Fibroblast of villous mesenchyme (primary cell): ENCODE measurements at regions not wholly inside any gene's neighbourhood (a gene's known extent, or its start where the extent isn't known, plus 50 kb on each side); places are given as distances from the start of the nearest gene placed in this dataset.

Experiments
- DNase-seq: peaks from one replicate; pipeline ENCODE4 v3.0.0-alpha.2; 2010; ENCODE audit warnings: low read depth
- H3K4me3 ChIP-seq: 2 replicates; pipeline ENCODE4 v1.5.1; 2011; ENCODE audit warnings: low read depth, mild to moderate bottlenecking, low read length
- TF ChIP-seq, protein P1 (sequence below): IDR thresholded peaks from 2 replicates; pipeline ENCODE4 v1.5.1; 2012; ENCODE audit warnings: low read depth, mild to moderate bottlenecking, low read length; ENCODE audit not compliant: insufficient read depth

GRCh38 chr10:128734734-128735133 lies 608.5 kb upstream of the MKI67 start:
- DNase-seq = no peak
- H3K4me3 ChIP-seq = no peak overlapping the region
- TF ChIP-seq, protein P1, sequence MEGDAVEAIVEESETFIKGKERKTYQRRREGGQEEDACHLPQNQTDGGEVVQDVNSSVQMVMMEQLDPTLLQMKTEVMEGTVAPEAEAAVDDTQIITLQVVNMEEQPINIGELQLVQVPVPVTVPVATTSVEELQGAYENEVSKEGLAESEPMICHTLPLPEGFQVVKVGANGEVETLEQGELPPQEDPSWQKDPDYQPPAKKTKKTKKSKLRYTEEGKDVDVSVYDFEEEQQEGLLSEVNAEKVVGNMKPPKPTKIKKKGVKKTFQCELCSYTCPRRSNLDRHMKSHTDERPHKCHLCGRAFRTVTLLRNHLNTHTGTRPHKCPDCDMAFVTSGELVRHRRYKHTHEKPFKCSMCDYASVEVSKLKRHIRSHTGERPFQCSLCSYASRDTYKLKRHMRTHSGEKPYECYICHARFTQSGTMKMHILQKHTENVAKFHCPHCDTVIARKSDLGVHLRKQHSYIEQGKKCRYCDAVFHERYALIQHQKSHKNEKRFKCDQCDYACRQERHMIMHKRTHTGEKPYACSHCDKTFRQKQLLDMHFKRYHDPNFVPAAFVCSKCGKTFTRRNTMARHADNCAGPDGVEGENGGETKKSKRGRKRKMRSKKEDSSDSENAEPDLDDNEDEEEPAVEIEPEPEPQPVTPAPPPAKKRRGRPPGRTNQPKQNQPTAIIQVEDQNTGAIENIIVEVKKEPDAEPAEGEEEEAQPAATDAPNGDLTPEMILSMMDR = no peak

GRCh38 chr10:128735996-128736395 lies 609.8 kb upstream of the MKI67 start:
- TF ChIP-seq, protein P1 = no peak
- no peak overlapping the region for H3K4me3 ChIP-seq
- no peak for DNase-seq

DNA sequence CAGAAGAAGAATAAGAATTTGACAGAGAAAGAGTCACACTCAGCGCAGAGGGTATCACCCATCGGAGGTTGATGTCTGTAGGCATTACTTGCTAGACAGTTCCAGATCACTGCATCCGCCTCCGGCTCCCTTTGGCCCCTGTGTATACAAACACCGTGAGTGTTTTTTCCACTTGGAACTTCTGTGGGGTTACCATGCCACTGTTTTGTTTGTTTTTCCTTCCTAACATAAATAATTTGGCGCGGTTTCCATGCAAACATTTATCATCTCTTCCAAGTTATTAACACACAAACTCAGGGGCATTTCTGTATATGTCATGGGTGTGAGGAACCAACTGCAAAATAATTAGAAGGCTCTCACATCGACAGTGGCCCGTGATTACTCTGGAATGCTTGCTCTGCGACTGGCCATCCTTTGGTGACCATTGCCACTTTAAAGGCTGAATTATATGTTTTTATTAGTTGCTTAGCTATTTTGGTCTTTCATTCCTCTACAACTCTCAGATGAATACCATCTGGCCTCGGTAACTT lies 612.2 kb upstream of the MKI67 start:
- H3K4me3 ChIP-seq = no peak overlapping the region

GRCh38 chr10:128739930-128740329 lies 613.7 kb upstream of the MKI67 start:
- no peak for DNase-seq
- no peak overlapping the region for H3K4me3 ChIP-seq
- TF ChIP-seq, protein P1 = no peak

More for the DNA sequence above, 612.2 kb upstream of the MKI67 start:
- TF ChIP-seq, protein P1 = no peak
- DNase-seq = no peak

DNA sequence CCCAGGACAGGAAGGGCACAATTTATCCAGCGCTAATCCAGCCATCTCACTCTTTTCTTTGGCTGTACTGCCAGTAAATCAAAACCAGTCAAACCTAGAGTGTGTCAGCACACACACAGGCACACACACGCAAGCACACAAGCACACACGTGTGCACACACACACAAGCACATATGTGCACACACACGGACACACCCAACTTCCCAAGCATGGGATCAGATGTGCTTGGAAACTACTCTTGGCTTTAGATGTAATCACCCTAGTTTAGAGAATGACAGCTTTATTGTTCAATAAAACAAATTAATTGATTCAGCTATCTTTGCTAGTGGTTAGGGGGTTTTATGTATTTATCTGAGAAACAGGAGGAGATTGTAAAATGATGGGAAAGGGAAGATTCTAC lies 615.0 kb upstream of the MKI67 start:
- DNase-seq = no peak

GRCh38 chr10:128741680-128742079 lies 615.5 kb upstream of the MKI67 start:
- TF ChIP-seq, protein P1 = no peak
- DNase-seq = no peak
- H3K4me3 ChIP-seq = no peak overlapping the region

More for the DNA sequence above, 615.0 kb upstream of the MKI67 start:
- TF ChIP-seq, protein P1 = no peak
- H3K4me3 ChIP-seq = no peak overlapping the region

GRCh38 chr10:128744092-128744491 lies 617.9 kb upstream of the MKI67 start:
- TF ChIP-seq, protein P1 = no peak
- DNase-seq = no peak

More at GRCh38 chr10:128744092-128744491, 617.9 kb upstream of the MKI67 start:
- H3K4me3 ChIP-seq = no peak overlapping the region
